Kidney (tissue), 13 donors: ENCODE measurements at regions not wholly inside any gene's neighbourhood (a gene's known extent, or its start where the extent isn't known, plus 50 kb on each side); places are given as distances from the start of the nearest gene placed in this dataset.

Source experiments
- DNase-seq, 5 donors: peaks; one replicate each; pipeline ENCODE4 v3.0.0-alpha.2; 2013 to 2020
- FAIRE-seq: peaks from 2 replicates; lab custom pipeline; 2012; peaks lifted over from hg19 to GRCh38; lab: Jason Lieb, UNC
- H3K27ac ChIP-seq, 2 donors: one replicate each; pipeline ENCODE4 v1.7.0; 2013; ENCODE audit warnings: low read depth in 2 of 2, low read length in 2 of 2, inconsistent platforms in 1 of 2
- H3K27me3 ChIP-seq: one replicate; pipeline ENCODE4 v1.7.1; 2013; ENCODE audit warnings: low read length, inconsistent platforms; ENCODE audit not compliant: control insufficient read depth, insufficient read depth
- H3K36me3 ChIP-seq, 3 donors: one replicate each; pipeline versions ENCODE4 v1.7.0 to v1.7.1; 2013; ENCODE audit warnings: low read length in 3 of 3, control low read depth in 1 of 3, inconsistent platforms in 1 of 3; ENCODE audit not compliant: insufficient read depth in 3 of 3, control insufficient read depth in 2 of 3
- H3K4me1 ChIP-seq, 3 donors: one replicate each; pipeline versions ENCODE4 v1.7.0 to v1.7.1; 2013; ENCODE audit warnings: low read length in 3 of 3, inconsistent platforms in 1 of 3, low read depth in 1 of 3; ENCODE audit not compliant: control insufficient read depth in 2 of 3, insufficient read depth in 2 of 3
- H3K4me3 ChIP-seq, 3 donors: one replicate each; pipeline versions ENCODE4 v1.7.0 to v1.8.1; 2013; ENCODE audit warnings: low read length in 3 of 3, control low read depth in 1 of 3, inconsistent platforms in 1 of 3
- H3K9ac ChIP-seq, 3 donors: one replicate each; pipeline versions ENCODE4 v1.7.0 to v1.7.1; 2013; ENCODE audit warnings: low read length in 3 of 3, control low read depth in 1 of 3, inconsistent platforms in 1 of 3
- H3K9me3 ChIP-seq, 3 donors: one replicate each; pipeline versions ENCODE4 v1.7.0 to v1.7.1; 2013; ENCODE audit warnings: low read length in 3 of 3, control low read depth in 1 of 3, inconsistent platforms in 1 of 3; ENCODE audit not compliant: control insufficient read depth in 2 of 3, insufficient read depth in 1 of 3
- intact Hi-C: fragments of 100-400 bp; cut with DNase I; formaldehyde crosslinking; loops from one replicate; pipeline ENCODE4 v1.11.1; 2022
- TF ChIP-seq, protein P1 (sequence below): IDR thresholded peaks from 3 replicates; pipeline ENCODE4 v1.5.1; 2012; ENCODE audit warnings: mild to moderate bottlenecking, moderate library complexity, borderline replicate concordance; ENCODE audit not compliant: insufficient read depth; ENCODE audit errors: extremely low read depth
- donor health status: control.
- donor health status: control.
- donor health status: control.
- donor health status: control.
- donor health status: control.
- donor health status: DM: yes; HTN: yes; CAD: no.
- donor health status: Normal renal cell carcinoma (clear cell type).

DNA sequence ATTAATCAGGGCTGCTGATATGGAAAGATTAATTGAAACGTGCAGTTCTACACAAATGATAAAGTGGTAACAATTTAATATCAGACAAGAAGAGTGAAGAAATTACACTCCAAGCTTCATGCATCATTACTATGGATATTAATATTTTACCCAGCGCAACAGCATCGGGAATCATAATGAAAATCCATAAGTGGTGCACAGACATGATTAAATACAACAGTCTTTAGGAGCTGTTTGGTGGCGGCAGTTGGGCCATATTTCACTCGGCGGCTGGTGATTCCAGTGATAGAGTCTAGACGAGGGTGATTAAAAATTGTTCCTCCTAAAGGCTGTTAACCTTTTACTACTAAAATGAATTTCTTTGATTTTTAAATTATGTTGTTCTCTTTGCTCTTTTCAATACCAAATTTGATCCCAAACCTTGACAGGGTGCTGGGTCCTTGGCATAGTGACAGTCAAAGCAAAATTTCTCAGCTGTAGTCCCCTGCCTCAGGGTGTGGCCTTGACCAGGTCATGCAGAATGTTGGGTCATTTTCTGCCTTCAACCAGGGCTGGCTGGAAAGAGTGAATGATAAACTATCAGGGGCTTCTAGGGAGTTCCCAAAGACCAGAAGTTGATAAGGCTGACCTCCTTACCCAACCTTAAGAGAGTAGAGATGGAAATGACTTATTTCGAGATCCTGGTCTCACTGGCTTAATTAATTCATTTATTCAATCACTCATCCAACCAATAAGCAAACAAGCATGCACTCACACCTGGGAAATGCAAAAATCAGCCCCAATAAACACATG, 392.0 kb downstream of the IL20RB start:
- Histone ChIP-seq H3K4me3 (no peak overlapping the region), H3K9ac (no peak overlapping the region), H3K36me3 (no peaks in the 10 kb centered on the region), H3K27ac (no peak overlapping the region), H3K4me1 (no peaks in the 10 kb centered on the region), H3K9me3 (no peaks in the 10 kb centered on the region), H3K27me3 (no peaks in the 10 kb centered on the region)
- TF ChIP-seq, protein P1, sequence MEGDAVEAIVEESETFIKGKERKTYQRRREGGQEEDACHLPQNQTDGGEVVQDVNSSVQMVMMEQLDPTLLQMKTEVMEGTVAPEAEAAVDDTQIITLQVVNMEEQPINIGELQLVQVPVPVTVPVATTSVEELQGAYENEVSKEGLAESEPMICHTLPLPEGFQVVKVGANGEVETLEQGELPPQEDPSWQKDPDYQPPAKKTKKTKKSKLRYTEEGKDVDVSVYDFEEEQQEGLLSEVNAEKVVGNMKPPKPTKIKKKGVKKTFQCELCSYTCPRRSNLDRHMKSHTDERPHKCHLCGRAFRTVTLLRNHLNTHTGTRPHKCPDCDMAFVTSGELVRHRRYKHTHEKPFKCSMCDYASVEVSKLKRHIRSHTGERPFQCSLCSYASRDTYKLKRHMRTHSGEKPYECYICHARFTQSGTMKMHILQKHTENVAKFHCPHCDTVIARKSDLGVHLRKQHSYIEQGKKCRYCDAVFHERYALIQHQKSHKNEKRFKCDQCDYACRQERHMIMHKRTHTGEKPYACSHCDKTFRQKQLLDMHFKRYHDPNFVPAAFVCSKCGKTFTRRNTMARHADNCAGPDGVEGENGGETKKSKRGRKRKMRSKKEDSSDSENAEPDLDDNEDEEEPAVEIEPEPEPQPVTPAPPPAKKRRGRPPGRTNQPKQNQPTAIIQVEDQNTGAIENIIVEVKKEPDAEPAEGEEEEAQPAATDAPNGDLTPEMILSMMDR = no peak
- FAIRE-seq = no peak
- intact Hi-C loops = no loop called here
- no peak for DNase-seq

GRCh38 chr3:137360531-137361201, 402.9 kb downstream of the IL20RB start:
- intact Hi-C loops = no loop called here
- no peaks in the 10 kb centered on the region for H3K27me3 ChIP-seq
- DNase-seq (no peak), FAIRE-seq (no peak)
- H3K4me1 ChIP-seq = no peaks in the 10 kb centered on the region
- TF ChIP-seq, protein P1 = no peak
- H3K4me3 ChIP-seq = no peak overlapping the region
- no peak overlapping the region for H3K27ac ChIP-seq
- H3K36me3 ChIP-seq = no peaks in the 10 kb centered on the region
- H3K9ac ChIP-seq = no peak overlapping the region
- H3K9me3 ChIP-seq = no peaks in the 10 kb centered on the region

- DNase-seq (no peak), FAIRE-seq (no peak)
- peaks cover 0 to 3% (median 3%) of the 10 kb centered on the region in 3 donors for H3K9me3 ChIP-seq
- no peaks in the 10 kb centered on the region for H3K4me1 ChIP-seq
- intact Hi-C loops = no loop called here
- H3K27me3 ChIP-seq = no peaks in the 10 kb centered on the region
- TF ChIP-seq, protein P1 = no peak
- H3K36me3 ChIP-seq = no peaks in the 10 kb centered on the region
- no peak overlapping the region for H3K27ac ChIP-seq
- no peak overlapping the region for H3K4me3 ChIP-seq
- H3K9ac ChIP-seq = no peak overlapping the region
These were observed 382.0 kb upstream of the SOX14 start for GRCh38 chr3:137382005-137382594.
